Ovary (tissue), 7 donors: ENCODE measurements at regions not wholly inside any gene's neighbourhood (a gene's known extent, or its start where the extent isn't known, plus 50 kb on each side); places are given as distances from the start of the nearest gene placed in this dataset.

Experiments used
- DNase-seq, 5 donors: peaks; one replicate each; pipeline ENCODE4 v3.0.0-alpha.2; 2019 to 2020
- H3K27ac ChIP-seq, 2 donors: fragments of 200-600 bp; one replicate each; pipeline versions ENCODE4 v1.5.1 to v1.8.0; 2019 to 2022
- H3K27me3 ChIP-seq: fragments of 200-600 bp; one replicate; pipeline ENCODE4 v1.8.0; 2022
- H3K36me3 ChIP-seq: fragments of 200-600 bp; sonication (generic); one replicate; pipeline ENCODE4 v1.5.1; 2019
- H3K4me1 ChIP-seq: one replicate; pipeline ENCODE4 v1.8.1; 2013; ENCODE audit warnings: mild to moderate bottlenecking, moderate library complexity; ENCODE audit not compliant: insufficient read depth
- H3K4me3 ChIP-seq: fragments of 200-600 bp; sonication (generic); one replicate; pipeline ENCODE4 v1.5.1; 2017
- H3K9me3 ChIP-seq, 2 donors: fragments of 200-600 bp in 1 of 2; sonication (generic) in 1 of 2; one replicate each; pipeline versions ENCODE4 v1.5.1 to v1.8.1; 2013 to 2019; ENCODE audit warnings: mild to moderate bottlenecking in 1 of 2, moderate library complexity in 1 of 2
- CTCF ChIP-seq, 3 donors: fragments of 450-650 bp in 2 of 3; fragments of 200-600 bp in 1 of 3; IDR thresholded peaks; one replicate each; pipeline versions ENCODE4 v1.5.1 to v1.8.0; 2016 to 2022; ENCODE audit warnings: antibody characterized with exemption in 3 of 3, mild to moderate bottlenecking in 1 of 3
- EP300 ChIP-seq: sonication (generic); formaldehyde crosslinking; IDR thresholded peaks from one replicate; pipeline ENCODE4 v1.6.1; 2017; ENCODE audit warnings: antibody characterized with exemption
- POLR2A ChIP-seq: fragments of 450-650 bp; IDR thresholded peaks from one replicate; pipeline ENCODE4 v1.6.1; 2017; ENCODE audit warnings: antibody characterized with exemption, mild to moderate bottlenecking, moderate library complexity
- WGBS, 3 donors: extraction: QIAGEN DNeasy Blood & Tissue Kit in 1 of 3; methylation state at CpG; one replicate each; pipeline versions ENCODE4 v1.1.5 to v1.1.7; 2013 to 2017; 5-methylcytosine and 5-hydroxymethylcytosine counted together
- intact Hi-C, 4 donors: fragments of 100-400 bp; cut with DNase I; formaldehyde crosslinking; loops; one replicate each; pipeline versions ENCODE4 v1.11.0 to v1.15.1; 2022 to 2023
- donor health status: DM: no; HTN: no; CAD: no; lungs with moderate emphysema.
- donor health status: DM: no; HTN: no; CAD: no.
- donor health status: Bipolar disorder and iron deficiency.
- donor health status: DM: no; HTN: no; CAD: no.
- donor health status: DM: yes; HTN: yes; CAD: no.

GRCh38 chr3:106010829-106011228 is 142.0 kb upstream of the CBLB start:
- H3K4me3 ChIP-seq: no peak overlapping the region
- no peak for DNase-seq
- no peak overlapping the region for H3K27ac ChIP-seq
- no peaks in the 10 kb centered on the region for H3K9me3 ChIP-seq
- H3K4me1 ChIP-seq: no peaks in the 10 kb centered on the region
- TF ChIP-seq EP300 (no peak), POLR2A (no peak), CTCF (IDR thresholded peaks at IDR 0.05) (no peak)
- 68 to 78% (median 72%) methylated on average over 3 of the region's 3 CpGs for WGBS, 3 donors
- no peaks in the 10 kb centered on the region for H3K27me3 ChIP-seq
- intact Hi-C loops: no loop called here
- H3K36me3 ChIP-seq: no peaks in the 10 kb centered on the region

GRCh38 chr3:106013971-106014370 is 145.2 kb upstream of the CBLB start:
- TF ChIP-seq CTCF (IDR thresholded peaks at IDR 0.05) (no peak), POLR2A (no peak), EP300 (no peak)
- intact Hi-C loops: no loop called here
- Histone ChIP-seq H3K27ac (no peak overlapping the region), H3K4me3 (no peak overlapping the region), H3K36me3 (no peaks in the 10 kb centered on the region), H3K27me3 (no peaks in the 10 kb centered on the region), H3K9me3 (no peaks in the 10 kb centered on the region), H3K4me1 (no peaks in the 10 kb centered on the region)
- WGBS, 3 donors: 77 to 89% (median 78%) methylated on average over 2 of the region's 2 CpGs
- no peak for DNase-seq

GRCh38 chr3:106014518-106014917 is 145.7 kb upstream of the CBLB start:
- Histone ChIP-seq H3K27me3 (no peaks in the 10 kb centered on the region), H3K27ac (no peak overlapping the region), H3K36me3 (no peaks in the 10 kb centered on the region), H3K4me3 (no peak overlapping the region), H3K4me1 (no peaks in the 10 kb centered on the region), H3K9me3 (no peaks in the 10 kb centered on the region)
- intact Hi-C loops: no loop called here
- WGBS, 3 donors: 70 to 76% (median 76%) methylated on average over 1 of the region's 1 CpG
- no peak for DNase-seq
- TF ChIP-seq POLR2A: no peak
- no peak for TF ChIP-seq CTCF (IDR thresholded peaks at IDR 0.05)
- no peak for TF ChIP-seq EP300

GRCh38 chr3:106014971-106015370 is 146.2 kb upstream of the CBLB start:
- H3K27ac ChIP-seq: no peak overlapping the region
- no peaks in the 10 kb centered on the region for H3K4me1 ChIP-seq
- H3K4me3 ChIP-seq: no peak overlapping the region
- TF ChIP-seq EP300 (no peak), CTCF (IDR thresholded peaks at IDR 0.05) (no peak), POLR2A (no peak)
- DNase-seq: no peak
- 87 to 95% (median 89%) methylated on average over 3 of the region's 3 CpGs for WGBS, 3 donors
- H3K9me3 ChIP-seq: no peaks in the 10 kb centered on the region
- no peaks in the 10 kb centered on the region for H3K27me3 ChIP-seq
- intact Hi-C loops: no loop called here
- H3K36me3 ChIP-seq: no peaks in the 10 kb centered on the region

GRCh38 chr3:106018102-106018501 is 149.3 kb upstream of the CBLB start:
- no peak overlapping the region for H3K4me3 ChIP-seq
- H3K36me3 ChIP-seq: no peaks in the 10 kb centered on the region
- no peak for TF ChIP-seq POLR2A
- TF ChIP-seq EP300: no peak
- TF ChIP-seq CTCF (IDR thresholded peaks at IDR 0.05): no peak
- no peak for DNase-seq
- no peaks in the 10 kb centered on the region for H3K4me1 ChIP-seq
- no peaks in the 10 kb centered on the region for H3K9me3 ChIP-seq
- WGBS, 3 donors: 90 to 92% (median 92%) methylated on average over 4 of the region's 4 CpGs
- no peak overlapping the region for H3K27ac ChIP-seq
- intact Hi-C loops: no loop called here
- H3K27me3 ChIP-seq: no peaks in the 10 kb centered on the region
